ENCODE measurements at regions not wholly inside any gene's neighbourhood (a gene's known extent, or its start where the extent isn't known, plus 50 kb on each side); places are given as distances from the start of the nearest gene placed in this dataset.
"Not testable (repeated sequence)": the region's sequence is repeated elsewhere in the genome, so short reads cannot be mapped to it uniquely, and the experiment has no call there.

DNA sequence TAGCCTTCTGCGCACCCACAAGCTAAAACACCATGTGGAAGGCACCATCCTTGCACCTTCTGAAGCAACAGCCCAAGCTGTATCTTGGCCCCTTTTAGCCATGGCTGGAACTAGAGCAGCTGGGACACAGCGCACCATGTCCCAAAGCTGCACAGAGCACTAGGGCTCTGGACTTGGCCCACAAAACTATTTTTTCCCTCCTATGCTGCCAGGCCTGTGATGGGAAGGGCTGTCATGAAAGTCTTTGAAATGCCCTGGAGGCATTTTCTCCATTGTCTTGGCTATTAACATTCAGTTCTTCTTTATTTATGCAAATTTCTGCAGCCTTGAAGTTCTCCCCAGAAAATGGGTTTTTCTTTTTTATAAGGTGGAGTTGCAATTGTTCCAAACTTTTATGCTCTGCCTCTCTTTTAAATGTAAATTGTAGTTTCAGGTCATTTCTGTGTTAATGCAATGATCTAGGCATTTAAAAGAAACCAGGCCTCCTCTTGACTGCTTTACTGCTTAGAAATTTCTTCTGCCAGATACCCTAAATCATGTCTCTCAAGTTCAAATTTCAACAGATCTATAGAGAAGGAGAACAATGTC lies 996.3 kb downstream of the TAF11L14 start:
- no peaks in the 10 kb centered on the region for H3K9me3 ChIP-seq (ENCODE audit: control insufficient read depth, insufficient read depth, low read length)
- H3K27me3 ChIP-seq (ENCODE audit: control insufficient read depth, insufficient read depth, low read length): no peaks in the 10 kb centered on the region
- WGBS (ENCODE audit: insufficient coverage): 94% methylated on average over 1 of the region's 2 CpGs
- H3K4me1 ChIP-seq (ENCODE audit: control insufficient read depth, insufficient read depth, low read length): no peaks in the 10 kb centered on the region
- H3K36me3 ChIP-seq (ENCODE audit: control insufficient read depth, insufficient read depth, low read length): no peaks in the 10 kb centered on the region
- no peak overlapping the region for H3K27ac ChIP-seq (ENCODE audit: low read depth, low read length)
- DNase-seq (ENCODE audit: low read depth in 4 of 6, low spot score in 6 of 6): no peak
- no peak overlapping the region for H3K4me3 ChIP-seq (ENCODE audit: low read depth, low read length)

DNA sequence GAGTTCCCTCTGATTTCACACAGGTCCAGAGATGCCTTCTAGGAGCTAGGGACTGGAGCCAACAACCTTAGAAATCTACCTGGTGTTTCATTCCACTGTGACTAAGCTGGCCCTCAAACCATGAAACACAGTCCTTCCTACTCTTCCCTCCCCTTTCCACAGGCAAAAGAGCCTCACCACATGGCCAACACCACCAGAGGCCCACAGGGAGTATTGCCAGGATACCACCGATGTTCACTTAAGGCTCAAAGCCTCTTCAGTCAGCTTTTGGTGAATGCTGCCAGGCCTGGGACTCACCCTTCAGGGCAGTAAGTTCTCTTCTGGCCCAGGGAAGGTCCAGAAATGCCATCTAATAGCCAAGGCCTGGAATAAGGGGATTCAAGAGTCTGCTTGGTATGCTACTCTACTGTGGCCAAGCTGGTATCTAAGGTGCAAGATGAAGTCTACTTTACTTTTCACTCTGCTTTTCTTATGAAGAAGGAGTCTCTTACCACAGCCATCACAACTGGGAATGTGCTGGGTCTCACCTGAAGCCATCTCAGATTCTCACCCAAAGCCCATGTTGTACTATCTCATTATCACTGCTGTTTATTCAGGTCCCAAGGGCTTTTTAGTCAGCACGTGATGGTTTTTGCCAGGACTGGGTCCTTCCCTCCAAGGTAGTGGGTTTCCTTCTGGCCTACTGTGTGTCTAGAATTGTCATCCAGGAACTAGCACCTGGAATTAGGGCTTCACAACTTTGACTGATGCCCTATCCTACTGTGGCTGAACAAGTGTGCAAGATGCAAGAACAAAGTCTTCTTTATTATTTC lies 1018.4 kb downstream of the TAF11L14 start:
- 78% methylated on average over 1 of the region's 2 CpGs for WGBS (ENCODE audit: insufficient coverage)
- peaks cover 3% of the 10 kb centered on the region for H3K9me3 ChIP-seq (ENCODE audit: control insufficient read depth, insufficient read depth, low read length)
- DNase-seq (ENCODE audit: low read depth in 4 of 6, low spot score in 6 of 6): no peak
- H3K4me1 ChIP-seq (ENCODE audit: control insufficient read depth, insufficient read depth, low read length): no peaks in the 10 kb centered on the region
- no peaks in the 10 kb centered on the region for H3K27me3 ChIP-seq (ENCODE audit: control insufficient read depth, insufficient read depth, low read length)
- H3K27ac ChIP-seq (ENCODE audit: low read depth, low read length): no peak overlapping the region
- no peaks in the 10 kb centered on the region for H3K36me3 ChIP-seq (ENCODE audit: control insufficient read depth, insufficient read depth, low read length)
- no peak overlapping the region for H3K4me3 ChIP-seq (ENCODE audit: low read depth, low read length)

DNA sequence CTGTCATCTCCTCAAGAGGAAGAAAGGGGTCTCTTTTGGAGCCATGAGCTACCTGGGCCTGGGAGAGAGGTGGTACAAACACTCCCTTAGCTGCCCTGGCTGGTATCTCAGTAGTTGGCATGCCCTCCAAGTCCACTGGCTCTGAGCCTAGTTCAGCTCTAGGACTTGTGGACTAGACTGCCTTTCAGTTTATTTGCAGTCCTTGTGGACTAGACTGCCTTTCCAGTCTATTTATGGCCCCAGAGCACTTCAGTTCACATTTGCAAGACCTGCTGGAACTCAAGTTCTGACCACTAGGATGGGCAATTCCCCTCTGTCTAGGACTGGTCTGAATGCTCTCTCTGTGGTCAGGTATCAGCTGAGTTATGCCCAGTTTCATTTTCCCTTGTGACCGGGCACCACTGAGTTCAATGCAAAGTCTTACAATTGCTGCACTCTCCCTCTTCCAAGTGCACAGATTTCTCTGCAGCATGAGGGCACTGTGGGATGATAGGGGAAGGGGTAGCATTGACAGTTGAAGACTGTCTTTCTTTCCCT lies 1019.0 kb downstream of the TAF11L14 start:
- no CpG with 5 or more reads among the region's 1 CpG for WGBS (ENCODE audit: insufficient coverage)
- Histone ChIP-seq H3K27me3 (ENCODE audit: control insufficient read depth, insufficient read depth, low read length) (no peaks in the 10 kb centered on the region), H3K4me1 (ENCODE audit: control insufficient read depth, insufficient read depth, low read length) (no peaks in the 10 kb centered on the region), H3K36me3 (ENCODE audit: control insufficient read depth, insufficient read depth, low read length) (no peaks in the 10 kb centered on the region), H3K9me3 (ENCODE audit: control insufficient read depth, insufficient read depth, low read length) (peaks cover 3% of the 10 kb centered on the region), H3K4me3 (ENCODE audit: low read depth, low read length) (no peak overlapping the region), H3K27ac (ENCODE audit: low read depth, low read length) (no peak overlapping the region)
- no peak for DNase-seq (ENCODE audit: low read depth in 4 of 6, low spot score in 6 of 6)

DNA sequence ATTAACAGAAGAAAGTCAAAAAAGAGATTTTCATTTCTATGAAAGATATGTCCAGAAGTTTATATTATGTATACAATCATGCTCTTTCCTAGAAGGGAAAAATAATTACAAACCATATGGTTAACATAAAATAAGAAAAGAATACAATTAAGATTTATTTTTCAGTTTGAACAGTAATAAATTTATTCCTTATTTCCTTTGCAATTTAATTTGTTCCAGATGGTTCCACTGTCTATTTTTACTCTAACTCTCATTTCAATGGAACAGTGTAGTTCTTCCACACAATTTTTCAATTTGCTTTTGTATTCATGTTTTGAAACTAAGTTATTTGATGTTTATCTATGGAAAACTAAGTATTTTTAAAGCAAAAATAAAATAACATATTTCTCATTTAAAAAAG lies 1026.3 kb downstream of the TAF11L14 start:
- H3K4me3 ChIP-seq (ENCODE audit: low read depth, low read length): no peak overlapping the region
- no peak overlapping the region for H3K27ac ChIP-seq (ENCODE audit: low read depth, low read length)
- H3K9me3 ChIP-seq (ENCODE audit: control insufficient read depth, insufficient read depth, low read length): no peaks in the 10 kb centered on the region
- no peak for DNase-seq (ENCODE audit: low read depth in 4 of 6, low spot score in 6 of 6)
- H3K4me1 ChIP-seq (ENCODE audit: control insufficient read depth, insufficient read depth, low read length): no peaks in the 10 kb centered on the region
- no peaks in the 10 kb centered on the region for H3K36me3 ChIP-seq (ENCODE audit: control insufficient read depth, insufficient read depth, low read length)
- no peaks in the 10 kb centered on the region for H3K27me3 ChIP-seq (ENCODE audit: control insufficient read depth, insufficient read depth, low read length)

DNA sequence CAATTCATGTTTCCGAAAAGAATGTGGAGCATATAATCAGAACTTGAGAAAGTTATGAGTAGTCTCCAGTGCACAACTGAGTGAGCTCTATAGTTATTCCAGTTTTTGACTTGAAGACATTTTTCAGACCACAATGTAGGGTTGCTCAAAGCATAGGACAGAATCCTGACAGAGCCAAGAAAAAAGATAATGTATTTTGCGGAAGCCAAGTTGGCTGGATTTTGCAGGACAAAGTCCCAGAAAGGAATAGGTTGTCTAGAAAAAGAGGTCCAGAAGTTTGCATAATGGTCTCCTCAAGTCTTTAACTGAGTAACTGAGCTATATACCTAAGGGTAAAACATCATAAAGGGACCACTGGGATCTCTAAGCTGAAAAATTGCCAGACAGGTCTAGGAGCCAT lies 1028.0 kb downstream of the TAF11L14 start:
- DNase-seq (ENCODE audit: low read depth in 4 of 6, low spot score in 6 of 6): no peak
- H3K27me3 ChIP-seq (ENCODE audit: control insufficient read depth, insufficient read depth, low read length): no peaks in the 10 kb centered on the region
- WGBS (ENCODE audit: insufficient coverage): 100% methylated on average over 1 of the region's 2 CpGs
- H3K9me3 ChIP-seq (ENCODE audit: control insufficient read depth, insufficient read depth, low read length): no peaks in the 10 kb centered on the region
- no peak overlapping the region for H3K27ac ChIP-seq (ENCODE audit: low read depth, low read length)
- H3K36me3 ChIP-seq (ENCODE audit: control insufficient read depth, insufficient read depth, low read length): no peaks in the 10 kb centered on the region
- no peaks in the 10 kb centered on the region for H3K4me1 ChIP-seq (ENCODE audit: control insufficient read depth, insufficient read depth, low read length)
- no peak overlapping the region for H3K4me3 ChIP-seq (ENCODE audit: low read depth, low read length)

DNA sequence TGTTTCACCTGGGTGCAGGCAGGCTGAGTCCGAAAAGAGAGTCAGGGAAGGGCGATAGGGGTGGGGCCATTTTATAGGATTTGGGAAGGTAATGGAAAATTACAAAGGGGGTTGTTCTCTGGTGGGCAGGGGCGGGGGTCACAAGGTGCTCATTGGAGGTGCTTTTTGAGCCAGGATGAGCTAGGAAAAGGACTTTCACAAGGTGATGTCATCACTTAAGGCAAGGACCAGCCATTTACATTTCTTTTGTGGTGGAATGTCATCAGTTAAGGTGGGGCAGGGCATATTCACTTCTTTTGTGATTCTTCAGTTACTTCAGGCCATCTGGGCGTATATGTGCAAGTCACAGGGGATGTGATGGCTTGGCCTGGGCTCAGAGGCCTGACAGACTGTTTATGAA lies 1040.0 kb downstream of the TAF11L14 start:
- H3K4me1 ChIP-seq (ENCODE audit: control insufficient read depth, insufficient read depth, low read length); H3K27me3 ChIP-seq (ENCODE audit: control insufficient read depth, insufficient read depth, low read length): not testable (repeated sequence)
- WGBS (ENCODE audit: insufficient coverage): 100% methylated on average over 1 of the region's 4 CpGs

DNA sequence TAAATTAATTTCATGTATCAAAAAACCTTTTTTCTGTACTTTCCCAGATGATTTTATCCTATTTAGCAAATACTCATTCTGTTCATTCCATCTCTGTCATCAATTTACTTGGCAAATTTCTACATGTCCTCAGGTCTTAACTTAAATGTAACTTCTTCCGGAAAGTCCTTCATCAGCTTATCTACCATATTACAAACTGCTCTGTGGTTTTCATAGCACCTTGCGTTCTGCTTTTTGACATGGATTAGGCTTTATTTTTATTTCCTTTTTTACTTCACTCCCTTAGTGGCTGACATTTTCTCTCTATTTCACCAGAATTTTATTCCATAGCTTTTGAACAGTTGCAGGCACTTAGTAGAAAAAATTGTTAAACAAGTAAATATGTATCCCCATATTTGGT lies 1040.8 kb downstream of the TAF11L14 start:
- WGBS (ENCODE audit: insufficient coverage): no CpG with 5 or more reads among the region's 2 CpGs
- no peaks in the 10 kb centered on the region for H3K36me3 ChIP-seq (ENCODE audit: control insufficient read depth, insufficient read depth, low read length)
- no peaks in the 10 kb centered on the region for H3K4me1 ChIP-seq (ENCODE audit: control insufficient read depth, insufficient read depth, low read length)
- H3K27me3 ChIP-seq (ENCODE audit: control insufficient read depth, insufficient read depth, low read length): no peaks in the 10 kb centered on the region
- DNase-seq (ENCODE audit: low read depth in 4 of 6, low spot score in 6 of 6): no peak
- no peaks in the 10 kb centered on the region for H3K9me3 ChIP-seq (ENCODE audit: control insufficient read depth, insufficient read depth, low read length)
- no peak overlapping the region for H3K4me3 ChIP-seq (ENCODE audit: low read depth, low read length)
- no peak overlapping the region for H3K27ac ChIP-seq (ENCODE audit: low read depth, low read length)

More for the DNA sequence above, 1040.0 kb downstream of the TAF11L14 start:
- H3K36me3 ChIP-seq (ENCODE audit: control insufficient read depth, insufficient read depth, low read length); H3K9me3 ChIP-seq (ENCODE audit: control insufficient read depth, insufficient read depth, low read length); DNase-seq (ENCODE audit: low read depth in 4 of 6, low spot score in 6 of 6); H3K4me3 ChIP-seq (ENCODE audit: low read depth, low read length); H3K27ac ChIP-seq (ENCODE audit: low read depth, low read length): not testable (repeated sequence)

DNA sequence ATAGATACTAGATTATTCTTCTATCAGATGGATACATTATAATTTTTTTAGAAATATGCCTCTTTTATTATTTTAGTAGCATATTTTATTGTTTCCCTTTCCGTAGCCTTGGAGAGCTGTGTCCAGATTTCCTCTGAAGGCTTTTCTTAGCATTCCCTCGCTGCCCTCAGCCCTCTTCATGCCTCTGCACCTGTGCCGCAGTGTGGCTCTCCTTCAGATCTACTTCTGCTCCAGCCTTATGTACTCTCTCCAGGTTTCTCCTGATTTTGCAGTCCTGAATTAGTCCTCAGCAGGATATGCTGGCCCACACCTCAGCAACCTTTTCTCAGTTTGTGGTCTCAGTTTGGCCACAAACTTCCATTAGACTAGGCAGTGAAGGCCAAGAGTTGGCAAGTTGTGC lies 1052.0 kb downstream of the TAF11L14 start:
- Histone ChIP-seq H3K27me3 (ENCODE audit: control insufficient read depth, insufficient read depth, low read length) (no peaks in the 10 kb centered on the region), H3K4me1 (ENCODE audit: control insufficient read depth, insufficient read depth, low read length) (no peaks in the 10 kb centered on the region), H3K27ac (ENCODE audit: low read depth, low read length) (no peak overlapping the region), H3K36me3 (ENCODE audit: control insufficient read depth, insufficient read depth, low read length) (no peaks in the 10 kb centered on the region), H3K9me3 (ENCODE audit: control insufficient read depth, insufficient read depth, low read length) (no peaks in the 10 kb centered on the region), H3K4me3 (ENCODE audit: low read depth, low read length) (no peak overlapping the region)
- 95% methylated on average over 3 of the region's 3 CpGs for WGBS (ENCODE audit: insufficient coverage)
- DNase-seq (ENCODE audit: low read depth in 4 of 6, low spot score in 6 of 6): no peak

DNA sequence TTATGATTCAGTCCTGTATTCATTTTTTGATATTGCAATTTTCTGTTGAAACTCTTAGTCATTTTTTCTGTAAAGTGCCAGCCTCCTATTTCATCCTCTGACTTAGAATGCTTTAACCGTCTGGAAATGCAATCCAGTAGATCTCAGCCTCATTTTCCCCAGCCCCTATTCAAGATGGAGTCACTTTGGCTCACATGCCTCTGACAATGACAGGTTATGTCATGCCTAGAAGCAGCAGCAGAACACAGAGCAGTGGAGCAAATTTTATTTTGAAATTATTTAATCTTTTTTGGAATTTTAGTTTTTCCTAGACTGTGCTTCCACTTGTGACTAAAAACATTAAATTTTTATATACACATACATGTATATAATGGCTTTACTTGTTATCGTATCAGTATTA lies 1053.2 kb downstream of the TAF11L14 start:
- no peak overlapping the region for H3K4me3 ChIP-seq (ENCODE audit: low read depth, low read length)
- H3K9me3 ChIP-seq (ENCODE audit: control insufficient read depth, insufficient read depth, low read length): no peaks in the 10 kb centered on the region
- no peaks in the 10 kb centered on the region for H3K36me3 ChIP-seq (ENCODE audit: control insufficient read depth, insufficient read depth, low read length)
- no peak for DNase-seq (ENCODE audit: low read depth in 4 of 6, low spot score in 6 of 6)
- 89% methylated on average over 1 of the region's 2 CpGs for WGBS (ENCODE audit: insufficient coverage)
- H3K27me3 ChIP-seq (ENCODE audit: control insufficient read depth, insufficient read depth, low read length): no peaks in the 10 kb centered on the region
- no peaks in the 10 kb centered on the region for H3K4me1 ChIP-seq (ENCODE audit: control insufficient read depth, insufficient read depth, low read length)
- H3K27ac ChIP-seq (ENCODE audit: low read depth, low read length): no peak overlapping the region

DNA sequence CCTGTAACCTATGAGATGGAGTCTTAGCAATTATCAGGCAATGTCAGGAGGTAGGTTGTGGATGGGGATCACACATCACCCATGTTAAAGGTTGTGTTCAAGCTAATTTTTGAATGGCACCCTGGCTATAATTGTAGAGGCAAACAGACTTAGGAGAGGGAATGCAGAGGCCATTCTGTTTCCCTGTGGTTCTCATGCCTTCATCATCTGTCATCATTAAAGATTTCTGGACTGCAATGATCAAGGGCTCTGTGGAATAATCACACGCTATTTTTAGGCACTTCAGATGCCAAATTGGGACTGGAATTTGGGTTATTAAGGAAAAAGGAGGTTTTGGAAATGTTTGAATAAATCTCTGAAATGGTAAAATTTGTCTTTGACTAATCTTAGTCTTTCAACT lies 1065.4 kb downstream of the TAF11L14 start:
- H3K36me3 ChIP-seq (ENCODE audit: control insufficient read depth, insufficient read depth, low read length): no peaks in the 10 kb centered on the region
- H3K4me3 ChIP-seq (ENCODE audit: low read depth, low read length): no peak overlapping the region
- peaks cover 5% of the 10 kb centered on the region for H3K4me1 ChIP-seq (ENCODE audit: control insufficient read depth, insufficient read depth, low read length)
- H3K27ac ChIP-seq (ENCODE audit: low read depth, low read length): no peak overlapping the region
- no peaks in the 10 kb centered on the region for H3K9me3 ChIP-seq (ENCODE audit: control insufficient read depth, insufficient read depth, low read length)
- 83% methylated on average over 1 of the region's 1 CpG for WGBS (ENCODE audit: insufficient coverage)
- no peak for DNase-seq (ENCODE audit: low read depth in 4 of 6, low spot score in 6 of 6)
- H3K27me3 ChIP-seq (ENCODE audit: control insufficient read depth, insufficient read depth, low read length): no peaks in the 10 kb centered on the region

Data from spinal cord (tissue), 9 donors.